ENCODE measurements at regions not wholly inside any gene's neighbourhood (a gene's known extent, or its start where the extent isn't known, plus 50 kb on each side); places are given as distances from the start of the nearest gene placed in this dataset.

- no peak for DNase-seq
Measured at GRCh38 chr6:164276211-164276610, 861.7 kb downstream of the QKI start.

GRCh38 chr6:164275773-164276172, 861.3 kb downstream of the QKI start:
- no peak for DNase-seq

GRCh38 chr6:164274493-164274892, 860.0 kb downstream of the QKI start:
- DNase-seq = no peak

GRCh38 chr6:164273491-164273890, 859.0 kb downstream of the QKI start:
- no peak for DNase-seq

- no peak for DNase-seq
Measured at GRCh38 chr6:164266851-164267250, 852.3 kb downstream of the QKI start.

GRCh38 chr6:164262348-164262747, 847.8 kb downstream of the QKI start:
- no peak for DNase-seq

GRCh38 chr6:164258421-164258820, 843.9 kb downstream of the QKI start:
- no peak for DNase-seq

GRCh38 chr6:164252948-164253347, 838.4 kb downstream of the QKI start:
- DNase-seq = no peak

GRCh38 chr6:164252291-164252690, 837.8 kb downstream of the QKI start:
- no peak for DNase-seq

GRCh38 chr6:164247106-164247505, 832.6 kb downstream of the QKI start:
- DNase-seq = no peak

GRCh38 chr6:164246082-164246481, 831.6 kb downstream of the QKI start:
- no peak for DNase-seq

- DNase-seq = no peak
Measured at GRCh38 chr6:164243949-164244348, 829.4 kb downstream of the QKI start.

GRCh38 chr6:164243012-164243610, 828.6 kb downstream of the QKI start:
- DNase-seq = no peak

GRCh38 chr6:164230804-164231203, 816.3 kb downstream of the QKI start:
- no peak for DNase-seq

GRCh38 chr6:164230259-164230658, 815.7 kb downstream of the QKI start:
- DNase-seq = no peak

- no peak for DNase-seq
Measured at GRCh38 chr6:164229716-164230115, 815.2 kb downstream of the QKI start.

GRCh38 chr6:164227952-164228522, 813.5 kb downstream of the QKI start:
- DNase-seq = no peak

- no peak for DNase-seq
Measured at GRCh38 chr6:164216839-164217238, 802.3 kb downstream of the QKI start.

- no peak for DNase-seq
Measured at GRCh38 chr6:164216368-164216767, 801.9 kb downstream of the QKI start.

- no peak for DNase-seq
Measured at GRCh38 chr6:164214066-164214465, 799.5 kb downstream of the QKI start.

GRCh38 chr6:164211254-164211653, 796.7 kb downstream of the QKI start:
- no peak for DNase-seq

GRCh38 chr6:164210783-164211182, 796.3 kb downstream of the QKI start:
- no peak for DNase-seq

- DNase-seq = no peak
Measured at GRCh38 chr6:164210323-164210722, 795.8 kb downstream of the QKI start.

GRCh38 chr6:164208371-164208770, 793.9 kb downstream of the QKI start:
- no peak for DNase-seq

GRCh38 chr6:164206807-164207423, 792.4 kb downstream of the QKI start:
- no peak for DNase-seq
